SK-N-SH treated with all-trans-retinoic acid at 6 μM for 48 hours (cell line): ENCODE measurements at regions not wholly inside any gene's neighbourhood (a gene's known extent, or its start where the extent isn't known, plus 50 kb on each side); places are given as distances from the start of the nearest gene placed in this dataset.

Source experiments
- ATAC-seq: fragments of 200-7000 bp; cut with Tn5 transposase; 3 replicates; pipeline ENCODE4 v1.9.1; 2020; ENCODE audit warnings: mild to moderate bottlenecking, moderate library complexity
- ARNTL ChIP-seq: fragments of 450-650 bp; formaldehyde crosslinking; IDR thresholded peaks from 2 replicates; pipeline ENCODE4 v1.5.0; 2020; ENCODE audit warnings: low read depth, mild to moderate bottlenecking, moderate library complexity, borderline replicate concordance
- BACH2 ChIP-seq: fragments of 250-450 bp; sonication (Bioruptor Pico); IDR thresholded peaks from 2 replicates; pipeline ENCODE4 v1.9.0; 2021; ENCODE audit warnings: mild to moderate bottlenecking, borderline replicate concordance
- CREB5 ChIP-seq: fragments of 250-450 bp; sonication (Bioruptor Pico); IDR thresholded peaks from 2 replicates; pipeline ENCODE4 v1.5.1; 2020; ENCODE audit warnings: low read depth, mild to moderate bottlenecking, moderate library complexity
- CSDC2 ChIP-seq: fragments of 250-450 bp; sonication (Bioruptor Pico); IDR thresholded peaks from 2 replicates; pipeline ENCODE4 v1.5.0; 2020; ENCODE audit warnings: mild to moderate bottlenecking, moderate library complexity
- CSRNP3 ChIP-seq: fragments of 250-450 bp; sonication (Bioruptor Pico); IDR thresholded peaks from 2 replicates; pipeline ENCODE4 v1.5.1; 2021; ENCODE audit warnings: mild to moderate bottlenecking, moderate library complexity
- ESRRG ChIP-seq: fragments of 250-450 bp; sonication (Bioruptor Pico); IDR thresholded peaks from 2 replicates; pipeline ENCODE4 v1.6.1; 2021; ENCODE audit warnings: mild to moderate bottlenecking
- ISL1 ChIP-seq: fragments of 250-450 bp; sonication (Bioruptor Pico); IDR thresholded peaks from 2 replicates; pipeline ENCODE4 v2.1.2; 2022; ENCODE audit warnings: mild to moderate bottlenecking, moderate library complexity
- OSR1 ChIP-seq: fragments of 250-450 bp; sonication (Bioruptor Pico); IDR thresholded peaks from 2 replicates; pipeline ENCODE4 v1.8.0; 2022; ENCODE audit warnings: moderate library complexity, mild to moderate bottlenecking, inconsistent platforms
- PATZ1 ChIP-seq: fragments of 250-450 bp; sonication (Bioruptor Pico); IDR thresholded peaks from 2 replicates; pipeline ENCODE4 v1.8.0; 2020; ENCODE audit warnings: mild to moderate bottlenecking, moderate library complexity, borderline replicate concordance
- PPARA ChIP-seq: fragments of 250-450 bp; sonication (Bioruptor Pico); IDR thresholded peaks from 2 replicates; pipeline ENCODE4 v1.5.0; 2020; ENCODE audit warnings: mild to moderate bottlenecking, borderline replicate concordance
- RARB ChIP-seq: fragments of 250-450 bp; sonication (Bioruptor Pico); IDR thresholded peaks from 2 replicates; pipeline ENCODE4 v1.8.0; 2021; ENCODE audit warnings: mild to moderate bottlenecking, moderate library complexity
- SNAI2 ChIP-seq: fragments of 250-450 bp; sonication (Bioruptor Pico); IDR thresholded peaks from 2 replicates; pipeline ENCODE4 v1.5.0; 2020; ENCODE audit warnings: mild to moderate bottlenecking, moderate library complexity
- TCF4 ChIP-seq: fragments of 250-450 bp; sonication (Bioruptor Pico); IDR thresholded peaks from 2 replicates; pipeline ENCODE4 v1.8.0; 2021; ENCODE audit warnings: mild to moderate bottlenecking, moderate library complexity, borderline replicate concordance
- TOX ChIP-seq: fragments of 250-450 bp; sonication (Bioruptor Pico); IDR thresholded peaks from 2 replicates; pipeline ENCODE4 v1.8.0; 2021; ENCODE audit warnings: mild to moderate bottlenecking, moderate library complexity, borderline replicate concordance
- TSHZ2 ChIP-seq: fragments of 250-450 bp; sonication (Bioruptor Pico); IDR thresholded peaks from 2 replicates; pipeline ENCODE4 v1.5.0; 2020; ENCODE audit warnings: mild to moderate bottlenecking, moderate library complexity
- ZC3H10 ChIP-seq: fragments of 250-450 bp; sonication (Bioruptor Pico); IDR thresholded peaks from 2 replicates; pipeline ENCODE4 v1.5.1; 2021; ENCODE audit warnings: mild to moderate bottlenecking, moderate library complexity
- ZFP3 ChIP-seq: fragments of 250-450 bp; sonication (Bioruptor Pico); IDR thresholded peaks from 2 replicates; pipeline ENCODE4 v1.5.0; 2020; ENCODE audit warnings: mild to moderate bottlenecking, moderate library complexity
- ZFP30 ChIP-seq: fragments of 450-650 bp; formaldehyde crosslinking; IDR thresholded peaks from 2 replicates; pipeline ENCODE4 v1.5.0; 2022; ENCODE audit warnings: mild to moderate bottlenecking, moderate library complexity
- ZNF565 ChIP-seq: fragments of 450-650 bp; formaldehyde crosslinking; conservative IDR thresholded peaks from 2 replicates; pipeline ENCODE4 v1.5.0; 2020; ENCODE audit warnings: low read depth, mild to moderate bottlenecking, moderate library complexity
- ZNF70 ChIP-seq: fragments of 450-650 bp; formaldehyde crosslinking; IDR thresholded peaks from 2 replicates; pipeline ENCODE4 v1.5.0; 2020; ENCODE audit warnings: mild to moderate bottlenecking, moderate library complexity
- ZNF8 ChIP-seq: fragments of 450-650 bp; formaldehyde crosslinking; IDR thresholded peaks from 2 replicates; pipeline ENCODE4 v1.5.0; 2020; ENCODE audit warnings: mild to moderate bottlenecking, moderate library complexity

GRCh38 chr6:113679051-113679450 lies 178.1 kb upstream of the MARCKS start:
- TF ChIP-seq SNAI2 (CRISPR knock-in tag) (no peak), ZNF8 (no peak)

GRCh38 chr6:113680301-113680700 lies 176.8 kb upstream of the MARCKS start:
- TF ChIP-seq CSRNP3 (CRISPR knock-in tag) (no peak), PATZ1 (no peak), PPARA (CRISPR knock-in tag) (no peak), RARB (CRISPR knock-in tag) (no peak), TSHZ2 (CRISPR knock-in tag) (no peak), CREB5 (CRISPR knock-in tag) (no peak), ZFP30 (CRISPR knock-in tag) (no peak), SNAI2 (CRISPR knock-in tag) (no peak), TCF4 (CRISPR knock-in tag) (no peak), ARNTL (CRISPR knock-in tag) (no peak), TOX (CRISPR knock-in tag) (no peak), ZNF8 (no peak), BACH2 (CRISPR knock-in tag) (no peak), ZFP3 (no peak), OSR1 (no peak), ZC3H10 (no peak)
- TF ChIP-seq, all 23 proteins: peak for 0
- ATAC-seq: no peak

More at GRCh38 chr6:113679051-113679450, 178.1 kb upstream of the MARCKS start:
- no peak for ATAC-seq

- TF ChIP-seq ZFP30 (CRISPR knock-in tag) (no peak), CSDC2 (no peak), ZNF8 (no peak), SNAI2 (CRISPR knock-in tag) (no peak), BACH2 (CRISPR knock-in tag) (no peak), ZNF70 (no peak), ZNF565 (CRISPR knock-in tag) (no peak), ESRRG (no peak)
- ATAC-seq: no peak
Measured at GRCh38 chr6:113683968-113684367, 173.2 kb upstream of the MARCKS start.

- no peak for ATAC-seq
- TF ChIP-seq CREB5 (CRISPR knock-in tag) (no peak), TSHZ2 (CRISPR knock-in tag) (no peak), ESRRG (no peak), CSRNP3 (CRISPR knock-in tag) (no peak), ARNTL (CRISPR knock-in tag) (no peak), RARB (CRISPR knock-in tag) (no peak), ISL1 (CRISPR knock-in tag) (no peak), PATZ1 (no peak), TCF4 (CRISPR knock-in tag) (no peak)
Measured at GRCh38 chr6:113684382-113684901, 172.7 kb upstream of the MARCKS start.
